ENCODE measurements at regions not wholly inside any gene's neighbourhood (a gene's known extent, or its start where the extent isn't known, plus 50 kb on each side); places are given as distances from the start of the nearest gene placed in this dataset.

DNA sequence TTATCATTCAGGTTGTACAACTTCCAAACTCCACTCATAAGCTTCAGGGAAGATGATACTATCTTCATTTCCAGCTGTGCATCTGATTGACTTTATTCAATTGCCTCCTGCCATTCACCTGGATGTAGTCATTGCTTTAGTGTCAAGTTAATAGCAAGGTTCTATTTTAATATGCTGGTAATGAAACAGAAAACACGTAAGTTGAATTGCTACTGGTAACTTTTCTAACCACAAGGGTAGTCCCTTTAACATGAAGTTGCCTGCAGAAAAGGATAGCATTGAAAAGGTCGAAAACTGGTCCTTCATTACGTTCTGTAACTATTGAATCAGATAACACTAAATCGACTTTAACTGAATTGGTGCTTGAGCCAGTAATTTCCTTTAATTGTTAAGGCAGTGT is 459.4 kb upstream of the CDH6 start:
- no peak for DNase-seq (ENCODE audit: low spot score)

DNA sequence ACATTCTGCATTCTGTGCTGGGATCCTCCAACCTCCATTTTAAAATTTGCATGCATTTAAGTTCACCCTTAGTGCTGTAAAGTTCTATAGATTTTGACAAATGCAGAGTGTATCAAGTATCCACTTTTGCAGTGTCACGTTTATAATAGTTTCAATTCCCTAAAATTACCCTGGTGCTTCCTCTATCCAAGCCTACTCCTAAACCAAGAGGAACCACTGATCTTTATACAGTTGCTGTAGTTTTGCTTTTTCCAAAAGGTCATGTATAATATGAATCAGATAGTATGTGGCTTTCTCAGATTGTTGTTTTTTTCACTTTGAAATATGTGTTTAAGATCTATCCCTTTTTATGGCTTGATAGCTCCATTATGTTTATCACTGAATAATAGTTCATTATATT is 468.4 kb upstream of the CDH6 start:
- no peak for DNase-seq (ENCODE audit: low spot score)

DNA sequence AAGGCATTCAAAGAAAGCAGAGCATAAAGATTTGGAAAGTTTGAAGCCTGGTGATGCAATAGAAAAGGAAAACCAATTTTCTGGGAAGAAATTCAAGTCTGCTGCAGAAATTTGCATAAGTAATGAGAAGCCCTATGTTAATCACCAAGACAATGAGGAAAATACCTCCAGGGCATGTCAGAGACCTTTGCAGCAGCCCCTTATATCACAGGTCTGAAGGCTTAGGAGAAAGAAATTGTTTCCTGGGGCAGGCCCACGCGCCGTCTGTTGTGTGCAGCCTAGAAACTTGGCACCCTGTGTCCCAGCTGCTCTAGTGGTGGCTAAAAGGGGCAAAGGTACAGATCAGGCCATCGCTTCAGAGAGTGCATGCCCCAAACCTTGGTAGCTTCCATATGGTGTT is 495.3 kb upstream of the CDH6 start:
- DNase-seq (ENCODE audit: low spot score), result no peak

DNA sequence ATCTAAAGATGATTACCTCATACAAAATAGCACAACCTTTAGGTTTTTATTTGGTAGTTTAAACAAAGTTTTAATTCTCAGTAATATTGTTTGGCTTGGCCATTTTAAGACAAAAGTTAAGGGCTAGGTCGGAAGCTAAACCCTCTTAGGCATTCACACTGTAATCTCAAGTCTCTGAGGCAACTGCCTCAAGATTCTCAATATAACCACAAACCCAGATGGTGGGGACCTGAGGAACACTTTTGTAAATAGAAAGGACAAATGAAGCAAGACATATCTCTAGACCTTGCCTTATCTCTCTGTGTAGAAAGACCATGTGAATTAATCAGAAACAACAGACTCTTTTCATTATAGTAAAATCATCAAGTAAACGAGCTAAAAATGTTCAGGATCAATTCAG is 500.2 kb upstream of the CDH6 start:
- no peak for DNase-seq (ENCODE audit: low spot score)

DNA sequence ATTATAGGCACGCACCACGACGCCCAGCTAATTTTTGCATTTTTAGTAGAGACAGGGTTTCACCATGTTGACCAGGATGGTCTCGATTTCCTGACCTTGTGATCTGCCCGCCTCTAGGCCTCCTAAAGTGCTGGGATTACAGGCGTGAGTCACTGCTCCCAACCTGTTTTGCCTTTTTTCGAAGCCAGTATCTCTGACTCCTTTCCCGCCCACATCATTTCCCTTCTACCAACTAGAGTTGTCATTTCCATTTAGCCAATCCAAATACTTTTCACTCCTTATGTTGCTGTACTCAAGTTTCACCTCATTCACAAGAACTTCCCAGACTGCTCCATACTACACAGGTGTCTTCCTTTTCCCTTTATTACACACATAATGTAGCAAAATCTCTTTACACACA is 502.6 kb upstream of the CDH6 start:
- DNase-seq (ENCODE audit: low spot score), result no peak

DNA sequence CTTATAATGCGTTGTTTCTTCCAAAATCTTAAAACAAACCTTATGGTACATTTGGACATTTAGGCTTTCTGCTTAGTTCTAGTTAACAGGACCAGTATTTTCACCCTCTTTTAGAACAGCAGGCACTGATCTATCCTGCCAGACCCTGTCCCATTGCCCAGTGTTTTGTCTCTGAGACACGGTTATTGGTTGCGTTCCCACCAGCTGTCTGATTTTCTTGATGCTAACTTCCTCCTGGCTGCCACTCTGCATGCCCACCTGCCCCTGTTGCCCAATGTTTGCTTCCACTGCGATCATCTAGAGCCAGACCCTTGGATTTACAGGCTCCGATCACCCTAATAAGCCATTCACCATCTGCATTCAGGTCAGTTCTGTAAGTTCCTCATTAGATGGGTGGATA is 506.0 kb upstream of the CDH6 start:
- DNase-seq (ENCODE audit: low spot score), result no peak

DNA sequence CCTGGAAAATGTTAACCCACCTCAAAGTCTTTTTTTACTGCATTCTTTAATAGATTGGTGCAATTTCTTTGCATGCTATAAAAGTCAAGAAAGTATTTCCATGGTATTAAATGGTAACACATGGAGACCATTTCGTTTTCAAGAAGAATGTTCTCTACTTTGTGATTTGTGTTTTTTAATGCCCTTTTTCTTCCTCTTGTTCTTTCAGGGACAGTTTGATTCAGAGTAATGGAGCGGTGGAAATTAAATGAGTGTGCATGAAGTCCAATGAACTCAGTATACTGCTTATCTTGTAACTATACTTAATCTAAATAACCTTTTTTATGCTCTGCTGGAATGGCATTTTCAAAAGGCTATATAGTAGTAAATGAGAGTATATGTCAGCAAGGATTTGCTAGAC is 507.0 kb upstream of the CDH6 start:
- no peak for DNase-seq (ENCODE audit: low spot score)

DNA sequence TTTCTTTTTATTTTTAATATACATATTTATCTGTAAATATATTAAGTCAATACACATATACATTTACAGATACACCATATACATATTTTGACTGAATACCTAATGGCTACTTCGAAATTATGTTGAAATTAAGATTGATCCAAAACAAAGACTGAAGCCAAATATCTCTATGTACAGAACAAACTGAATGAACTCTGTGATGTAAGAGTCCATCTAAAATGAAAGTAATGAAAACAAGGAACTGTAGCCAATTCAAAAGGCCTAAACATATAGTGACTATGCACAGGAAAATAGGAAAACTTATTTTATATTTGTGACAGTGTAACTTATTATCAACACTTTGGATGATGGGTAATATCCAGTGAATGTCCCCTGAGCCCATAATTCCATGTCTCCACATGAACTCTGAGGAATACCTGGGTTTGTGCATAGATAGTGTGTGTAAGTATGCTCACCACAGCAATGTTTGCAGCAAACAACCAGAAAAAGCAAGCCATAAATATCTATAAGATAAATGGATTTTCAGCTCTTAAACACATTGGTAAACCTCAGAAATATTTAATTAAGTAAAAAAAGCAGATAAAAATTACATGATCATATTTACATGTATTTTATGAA is 517.2 kb upstream of the CDH6 start:
- DNase-seq (ENCODE audit: low spot score), result no peak

DNA sequence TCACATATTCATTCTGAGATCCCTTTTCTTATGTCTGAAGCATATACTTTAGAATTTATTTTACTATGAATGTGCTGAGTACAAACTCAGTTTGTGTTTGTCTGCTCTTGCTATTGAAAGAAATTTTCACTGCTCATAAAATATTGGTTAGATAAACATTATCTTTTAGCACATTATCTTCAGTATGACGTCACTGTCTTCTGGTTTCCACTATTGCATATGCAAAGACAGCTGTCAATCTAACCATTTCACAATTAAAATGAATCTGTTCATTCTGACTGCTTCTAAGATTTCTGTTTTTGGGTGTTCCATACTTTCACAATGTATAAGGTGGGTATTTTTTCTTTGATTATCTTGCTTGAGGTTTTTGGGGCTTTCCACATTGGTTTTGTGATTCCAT is 526.2 kb upstream of the CDH6 start:
- no peak for DNase-seq (ENCODE audit: low spot score)

DNA sequence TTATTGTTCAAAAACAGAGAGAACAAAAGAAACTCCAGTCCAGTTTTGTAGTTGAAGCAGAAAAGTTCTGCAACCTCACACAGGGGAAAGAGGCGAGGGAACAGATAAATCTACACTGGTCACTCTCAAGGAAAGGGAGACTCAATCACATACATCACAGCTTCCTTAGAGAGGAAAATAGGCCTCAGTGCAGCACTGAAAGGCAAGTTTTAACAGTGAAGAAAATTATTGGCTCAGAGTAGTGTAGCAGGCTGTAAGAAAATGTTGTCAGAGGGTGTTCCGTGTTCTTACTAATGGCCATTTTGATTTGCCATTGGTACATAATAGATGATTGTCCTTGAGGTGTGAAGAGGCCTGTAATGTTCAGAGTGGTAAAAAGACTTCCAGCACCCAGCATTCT is 530.0 kb upstream of the CDH6 start:
- no peak for DNase-seq (ENCODE audit: low spot score)

DNA sequence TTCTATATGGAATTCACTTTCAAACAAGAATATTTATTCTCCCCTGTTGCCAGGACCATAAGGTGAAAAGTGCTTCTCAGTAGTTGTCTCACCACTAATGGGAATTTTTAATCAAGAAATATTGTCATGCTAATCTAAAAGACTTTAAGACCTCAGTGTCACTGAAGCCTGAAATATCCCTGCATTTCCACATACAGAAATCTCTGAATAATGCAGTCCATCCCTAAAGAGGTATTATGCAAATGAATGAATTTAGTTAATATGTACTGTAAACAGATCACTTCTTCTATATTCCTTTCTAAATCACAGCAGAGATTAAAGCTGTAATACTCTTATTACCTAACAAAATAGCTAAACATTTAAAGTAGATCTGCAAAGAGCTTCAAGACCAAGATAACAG is 531.1 kb upstream of the CDH6 start:
- DNase-seq (ENCODE audit: low spot score), result no peak

DNA sequence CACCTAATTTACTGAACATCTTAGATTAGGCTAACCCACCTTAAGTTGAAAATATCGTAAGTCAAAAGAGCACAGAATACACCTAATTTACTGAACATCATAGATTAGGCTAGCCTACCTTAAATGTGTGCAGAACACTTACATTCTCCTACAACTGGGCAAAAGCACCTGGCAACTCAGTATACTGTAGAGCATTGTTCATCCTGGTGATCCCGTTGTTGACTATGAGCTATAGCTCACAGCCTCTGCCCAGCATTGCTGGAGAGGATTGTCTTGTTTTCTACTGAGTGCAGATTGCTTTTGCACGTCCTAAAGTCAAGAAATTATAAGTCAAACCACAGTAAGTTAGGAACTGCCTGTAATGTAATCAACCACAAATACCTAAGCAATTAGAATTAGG is 531.8 kb upstream of the CDH6 start:
- no peak for DNase-seq (ENCODE audit: low spot score)

DNA sequence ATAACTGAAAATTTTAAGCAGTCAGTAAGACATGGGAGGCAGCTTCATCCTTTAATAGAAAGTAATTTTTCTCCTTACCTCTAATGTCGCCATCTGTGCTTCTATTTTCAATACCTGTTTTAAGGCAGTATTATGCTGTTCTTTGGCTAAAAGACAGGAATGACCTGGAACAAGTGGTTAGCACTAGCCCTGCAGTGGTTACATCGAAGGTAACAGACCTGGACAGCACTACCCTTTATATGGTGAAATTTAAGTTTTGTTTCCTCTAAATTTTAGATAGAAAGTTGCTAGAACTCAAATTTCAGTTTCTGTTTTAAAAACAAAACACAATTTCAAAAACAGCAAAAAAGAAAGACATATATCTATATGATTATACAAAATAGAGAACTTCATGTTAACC is 534.1 kb upstream of the CDH6 start:
- DNase-seq (ENCODE audit: low spot score), result no peak

DNA sequence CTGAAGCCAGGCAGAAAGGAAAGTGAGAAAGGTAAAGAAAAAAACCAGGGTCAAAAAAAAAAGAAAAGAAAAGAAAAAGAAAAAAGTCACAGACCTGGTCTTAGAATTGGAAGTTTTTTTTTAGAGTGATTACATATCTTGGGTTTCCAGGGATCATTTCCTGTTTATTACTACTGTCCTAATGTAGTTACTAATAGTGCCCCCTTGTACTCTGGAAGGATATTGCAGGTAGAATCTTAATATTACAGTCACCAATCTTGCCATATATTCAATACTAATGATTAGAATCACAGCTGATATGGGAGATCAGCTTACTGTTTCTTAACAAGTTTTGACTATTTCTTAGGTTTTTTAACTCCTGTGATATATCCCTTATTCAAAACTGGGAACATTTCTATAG is 543.2 kb upstream of the CDH6 start:
- DNase-seq (ENCODE audit: low spot score), result no peak

DNA sequence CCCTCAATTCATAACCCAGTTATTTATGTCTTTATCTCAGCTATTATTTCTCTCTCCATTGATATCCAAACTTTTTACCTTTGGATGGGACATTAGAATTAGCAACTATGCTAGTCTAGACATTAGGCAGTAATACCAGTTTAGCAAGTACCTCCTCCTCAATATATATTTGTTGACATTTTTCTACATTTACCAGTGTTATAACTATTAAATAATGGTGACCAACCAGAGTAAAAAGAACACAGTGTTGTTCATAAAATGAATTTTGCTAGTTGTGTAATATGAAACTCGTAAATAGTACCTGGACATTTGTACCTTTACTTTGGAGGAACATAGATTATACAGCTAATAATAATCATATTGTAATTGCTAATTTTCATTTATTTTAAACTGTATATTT is 554.6 kb upstream of the CDH6 start:
- DNase-seq (ENCODE audit: low spot score), result no peak

DNA sequence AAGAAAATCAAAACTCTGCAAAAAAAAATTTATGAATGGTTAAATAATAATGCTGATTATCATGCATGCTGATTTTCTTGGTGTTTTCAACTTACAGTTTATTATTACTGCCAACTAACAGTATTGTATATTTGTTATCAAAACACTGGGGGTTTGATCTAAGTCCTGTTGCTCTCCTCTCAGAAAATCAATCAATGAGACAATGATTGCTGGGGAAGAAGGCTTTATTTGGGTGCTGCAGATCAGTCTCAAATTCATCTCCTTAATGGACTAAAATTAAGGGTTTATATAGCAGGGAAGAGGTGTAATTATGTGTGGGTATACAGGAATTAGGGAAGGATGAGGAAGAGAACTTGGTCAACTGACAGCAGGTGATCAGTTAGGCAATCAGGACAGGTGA is 565.5 kb upstream of the CDH6 start:
- DNase-seq (ENCODE audit: low spot score), result no peak

DNA sequence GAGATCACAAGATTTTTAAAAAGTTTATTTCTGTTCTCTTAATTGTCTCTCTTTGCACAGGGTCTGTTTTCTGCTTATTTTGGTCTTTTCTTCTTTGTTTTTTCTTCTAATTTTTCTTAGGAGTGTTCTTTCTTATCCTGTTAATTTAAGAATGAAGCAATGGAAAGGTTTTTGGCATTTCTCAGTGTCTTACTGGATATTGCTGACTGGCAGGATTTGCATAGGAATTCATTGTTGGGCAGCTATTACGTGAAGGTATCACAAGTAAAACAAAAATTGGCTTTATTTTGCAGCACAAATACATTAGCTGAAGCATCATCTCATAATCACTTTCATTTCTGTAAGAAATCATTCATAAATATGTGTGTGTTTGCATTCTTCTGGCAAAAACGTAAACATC is 566.9 kb upstream of the CDH6 start:
- no peak for DNase-seq (ENCODE audit: low spot score)

DNA sequence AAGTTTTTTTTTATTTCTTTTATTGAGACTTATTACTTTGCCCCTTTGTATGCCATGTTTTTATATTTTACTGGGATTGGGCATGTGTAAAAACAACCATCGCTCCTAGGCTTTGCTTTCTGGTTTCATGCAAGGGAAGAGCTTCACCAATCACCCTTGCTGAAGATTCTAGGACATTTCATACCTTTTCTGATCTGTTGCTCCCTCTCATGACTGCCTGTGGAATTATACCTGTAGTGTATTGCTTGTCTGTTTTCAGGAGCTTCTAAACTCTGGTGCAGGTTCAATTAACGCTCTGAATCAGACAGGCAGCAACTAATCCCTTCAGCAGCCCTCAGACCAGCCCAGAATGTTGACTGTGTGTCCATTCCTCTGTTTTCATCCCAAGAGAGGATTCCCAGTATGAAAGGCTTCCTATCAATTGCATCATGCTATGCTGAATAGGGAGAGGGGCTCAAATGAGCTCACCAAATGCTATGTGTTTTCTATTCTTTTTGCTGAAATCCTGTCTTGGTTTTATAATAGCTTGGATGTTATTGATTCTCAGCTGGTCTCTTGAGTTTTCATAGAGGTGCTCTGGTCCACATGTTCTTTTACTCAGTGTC is 572.9 kb upstream of the CDH6 start:
- no peak for DNase-seq (ENCODE audit: low spot score)

DNA sequence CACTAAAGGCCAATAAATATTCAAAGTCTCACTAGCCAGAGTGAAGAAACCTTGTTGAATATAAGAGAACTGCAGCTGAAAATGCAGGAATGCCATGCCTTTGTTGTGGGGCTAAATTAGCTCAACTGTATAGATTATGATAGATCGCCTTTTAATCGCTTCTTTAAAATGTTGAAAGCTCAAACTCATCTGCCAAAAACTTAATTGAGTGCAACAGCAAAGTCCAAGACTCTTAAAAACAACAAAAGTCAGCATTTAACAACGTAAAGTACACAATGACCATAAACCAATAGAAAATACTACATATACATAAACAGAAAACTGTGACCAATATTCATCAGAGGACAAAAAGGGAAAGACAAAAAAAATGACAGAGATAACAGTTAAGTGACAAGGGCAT is 585.0 kb upstream of the CDH6 start:
- no peak for DNase-seq (ENCODE audit: low spot score)

DNA sequence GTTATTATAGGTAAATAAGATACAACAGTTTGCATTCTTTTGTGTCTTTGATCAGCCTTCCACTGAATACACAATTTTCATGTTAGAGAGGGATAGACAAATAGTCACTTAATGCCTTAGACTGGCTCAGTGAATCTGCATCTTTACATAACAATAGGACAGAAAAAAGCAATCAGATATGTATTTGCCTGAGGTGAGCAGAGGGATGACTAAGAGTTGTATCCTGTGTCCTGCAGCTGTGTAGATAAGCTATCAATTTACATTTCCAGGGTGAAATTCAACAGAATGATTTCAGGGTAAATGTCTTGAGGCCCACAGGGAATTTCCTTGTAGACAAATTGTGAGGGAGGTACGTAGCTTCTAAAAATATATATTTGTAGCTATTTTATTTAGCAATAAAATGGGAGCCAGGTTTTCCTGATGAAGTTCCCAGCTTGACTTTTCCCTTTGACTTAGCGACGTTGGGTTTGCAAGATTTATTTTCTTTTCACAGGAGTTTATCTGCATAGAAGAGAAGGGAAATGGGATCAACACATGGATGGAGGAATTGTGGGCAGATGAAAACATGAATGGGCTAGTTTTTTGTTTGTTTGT is 586.1 kb upstream of the CDH6 start:
- DNase-seq (ENCODE audit: low spot score), result no peak

DNA sequence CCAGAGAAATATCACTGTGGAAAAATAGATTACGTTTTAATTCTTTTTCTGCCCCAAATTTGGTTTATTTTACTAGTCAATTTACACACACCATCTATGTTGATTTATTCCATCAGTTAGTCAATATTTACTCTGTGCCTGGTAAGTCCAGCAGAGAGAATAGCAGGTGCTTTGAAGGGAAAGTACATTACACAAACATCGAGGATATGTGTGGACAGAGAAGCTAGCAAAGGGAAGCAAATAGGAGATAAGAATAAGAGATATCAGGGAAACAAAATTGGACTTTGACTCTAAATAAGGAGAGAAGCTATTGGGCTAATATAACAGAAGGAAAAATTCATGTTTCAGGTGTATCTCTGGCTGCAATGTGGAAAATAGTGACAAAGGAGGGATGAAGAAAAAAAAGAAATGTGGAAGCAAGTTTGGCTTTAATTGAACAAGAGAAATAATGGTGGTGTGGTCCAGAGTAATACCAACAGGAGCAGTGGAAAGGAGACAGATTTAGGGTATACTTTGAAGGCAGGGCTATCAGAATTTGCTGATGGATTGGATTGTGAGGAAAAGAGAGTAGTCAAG is 587.7 kb upstream of the CDH6 start:
- DNase-seq (ENCODE audit: low spot score), result no peak

DNA sequence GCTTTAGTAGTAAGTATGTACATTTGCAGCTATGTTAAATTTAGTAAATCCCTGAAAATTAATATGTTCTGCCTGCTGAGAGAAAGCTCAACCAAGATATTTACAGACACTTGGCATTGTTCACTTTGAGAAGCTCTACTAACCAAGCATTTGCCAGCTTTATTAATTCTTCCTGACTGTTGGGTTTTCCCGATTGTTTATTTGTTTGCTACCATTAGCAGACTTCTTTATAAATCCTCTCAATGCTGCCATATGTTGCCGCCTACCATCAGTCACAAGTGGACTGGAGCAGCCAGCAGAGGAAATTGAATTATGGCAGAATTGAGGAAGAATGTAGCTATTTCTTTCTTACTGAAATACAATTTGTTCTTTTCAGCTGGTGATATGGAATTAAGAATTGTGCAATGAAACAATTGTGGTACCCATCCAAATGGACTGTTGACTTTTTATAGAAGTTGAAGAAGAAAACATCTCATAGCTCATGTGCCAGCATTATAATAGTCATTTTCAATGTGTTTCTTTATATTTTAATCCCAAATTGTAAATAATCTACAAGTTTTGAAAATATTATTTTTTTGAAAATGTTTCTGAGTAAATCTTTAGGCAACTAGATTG is 588.7 kb upstream of the CDH6 start:
- DNase-seq (ENCODE audit: low spot score), result no peak

DNA sequence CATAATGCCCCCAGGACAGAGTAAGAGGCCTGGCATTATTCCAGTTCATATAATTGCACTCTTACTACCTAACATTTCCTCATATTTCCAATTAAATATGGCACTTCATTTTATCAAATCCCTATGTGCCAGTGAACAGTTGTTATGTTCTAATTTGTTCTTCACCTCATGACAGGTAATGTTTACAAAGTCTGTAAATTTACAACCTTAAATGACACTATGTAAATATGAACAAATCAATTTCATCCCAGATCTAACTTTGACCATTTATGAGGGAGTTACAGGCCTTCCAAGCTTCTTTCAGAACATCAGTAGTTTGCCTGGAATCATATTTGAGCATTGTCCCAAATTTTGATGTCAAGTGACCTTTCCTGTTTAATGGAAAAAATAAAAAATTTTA is 592.6 kb upstream of the CDH6 start:
- DNase-seq (ENCODE audit: low spot score), result no peak

Measured in cerebellar cortex (tissue), 1 donor.